IMR-90 (cell line): ENCODE measurements at regions not wholly inside any gene's neighbourhood (a gene's known extent, or its start where the extent isn't known, plus 50 kb on each side); places are given as distances from the start of the nearest gene placed in this dataset.

Source experiments
- ATAC-seq: fragments of 200-7000 bp; cut with Tn5 transposase; 2 replicates; pipeline ENCODE4 v1.9.1; 2020; ENCODE audit warnings: low read depth, mild to moderate bottlenecking, moderate library complexity
- BruUV-seq: library from RNA; stranded (reverse); fragments of 400-500 nt; replicated peaks from 2 replicates; lab custom pipeline; 2021; lab: Mats Ljungman, UMichigan
- CTCF ChIA-PET: fragments of 300-600 bp; formaldehyde crosslinking; extraction: SDS; loops from one replicate; lab custom pipeline; 2021; ENCODE audit warnings: antibody characterized with exemption; lab: Yijun Ruan, JAX
- POLR2A ChIA-PET: fragments of 300-600 bp; sonication (Branson Sonifier 250); formaldehyde crosslinking; loops from one replicate; lab custom pipeline; 2022; ENCODE audit warnings: antibody characterized with exemption; ENCODE audit not compliant: unreplicated experiment; lab: Charles Lee
- DNase-seq: peaks from one replicate; pipeline ENCODE4 v3.0.0; 2013
- H2AFZ ChIP-seq: replicated peaks from 2 replicates; pipeline ENCODE3; 2013; ENCODE audit warnings: low read length, mild to moderate bottlenecking; ENCODE audit not compliant: poor library complexity
- H2AK5ac ChIP-seq: 2 replicates; pipeline ENCODE4 v1.6.1; 2013; ENCODE audit warnings: low read depth, low read length, inconsistent platforms
- H2AK9ac ChIP-seq: replicated peaks from 2 replicates; pipeline ENCODE3; 2013; ENCODE audit warnings: mild to moderate bottlenecking, low read depth, low read length, moderate library complexity; ENCODE audit not compliant: poor library complexity
- H2BK120ac ChIP-seq: 2 replicates; pipeline ENCODE4 v1.6.1; 2013; ENCODE audit warnings: low read depth, low read length, inconsistent platforms
- H2BK15ac ChIP-seq: 3 replicates; pipeline ENCODE4 v1.6.1; 2013; ENCODE audit warnings: low read depth, low read length, inconsistent platforms
- H2BK20ac ChIP-seq: 2 replicates; pipeline ENCODE4 v1.6.1; 2013; ENCODE audit warnings: low read depth, mild to moderate bottlenecking, inconsistent platforms, low read length, moderate library complexity
- H2BK5ac ChIP-seq: 2 replicates; pipeline ENCODE4 v1.6.1; 2013; ENCODE audit warnings: mild to moderate bottlenecking, low read depth, low read length, inconsistent platforms; ENCODE audit not compliant: poor library complexity, severe bottlenecking
- H3K14ac ChIP-seq: replicated peaks from 2 replicates; pipeline ENCODE4 v1.6.1; 2013; ENCODE audit warnings: low read depth, low read length, inconsistent platforms
- H3K18ac ChIP-seq: 2 replicates; pipeline ENCODE4 v1.6.1; 2013; ENCODE audit warnings: low read depth, low read length, control low read depth
- H3K23ac ChIP-seq: 2 replicates; pipeline ENCODE4 v1.6.1; 2013; ENCODE audit warnings: low read depth, low read length, inconsistent platforms
- H3K27ac ChIP-seq: 2 replicates; pipeline ENCODE4 v1.5.1; 2013; ENCODE audit warnings: mild to moderate bottlenecking, control low read depth, low read length; ENCODE audit not compliant: insufficient read depth
- H3K27me3 ChIP-seq: 2 replicates; pipeline ENCODE4 v1.6.1; 2013; ENCODE audit warnings: low read length; ENCODE audit not compliant: control insufficient read depth, insufficient read depth
- H3K36me3 ChIP-seq: 2 replicates; pipeline ENCODE4 v1.6.1; 2013; ENCODE audit warnings: low read length, mixed read lengths; ENCODE audit not compliant: control insufficient read depth, insufficient read depth
- H3K4ac ChIP-seq: 2 replicates; pipeline ENCODE4 v1.6.1; 2013; ENCODE audit warnings: low read depth, low read length, inconsistent platforms
- H3K4me1 ChIP-seq: 2 replicates; pipeline ENCODE4 v1.6.1; 2013; ENCODE audit warnings: low read length, mixed read lengths; ENCODE audit not compliant: control insufficient read depth, insufficient read depth
- H3K4me2 ChIP-seq: 2 replicates; pipeline ENCODE4 v1.6.1; 2013; ENCODE audit warnings: low read depth, mild to moderate bottlenecking, control low read depth, low read length, moderate library complexity
- H3K4me3 ChIP-seq: 2 replicates; pipeline ENCODE4 v1.5.1; 2013; ENCODE audit warnings: low read depth, mild to moderate bottlenecking, control low read depth, low read length, moderate library complexity; ENCODE audit not compliant: insufficient read depth
- H3K56ac ChIP-seq: 2 replicates; pipeline ENCODE4 v1.6.1; 2013; ENCODE audit warnings: low read length, inconsistent platforms; ENCODE audit not compliant: insufficient read depth; ENCODE audit errors: extremely low read depth
- H3K79me1 ChIP-seq, 2 experiments: 2 replicates each; pipeline ENCODE4 v1.6.1; 2013; ENCODE audit warnings: low read length in 2 of 2, inconsistent platforms in 1 of 2, low read depth in 1 of 2
- H3K9ac ChIP-seq: 2 replicates; pipeline ENCODE4 v1.6.1; 2013; ENCODE audit warnings: low read depth, low read length, control low read depth
- H3K9me1 ChIP-seq: 2 replicates; pipeline ENCODE4 v1.6.1; 2013; ENCODE audit warnings: low read length, inconsistent platforms; ENCODE audit not compliant: insufficient read depth
- H3K9me3 ChIP-seq: 2 replicates; pipeline ENCODE4 v1.6.1; 2013; ENCODE audit warnings: low read length; ENCODE audit not compliant: control insufficient read depth, insufficient read depth
- H4K20me1 ChIP-seq: 2 replicates; pipeline ENCODE4 v1.6.1; 2013; ENCODE audit warnings: low read length, inconsistent platforms; ENCODE audit not compliant: insufficient read depth
- H4K5ac ChIP-seq: 2 replicates; pipeline ENCODE4 v1.6.1; 2013; ENCODE audit warnings: mild to moderate bottlenecking, low read depth, low read length, control low read depth
- H4K8ac ChIP-seq, 2 experiments: 2 replicates each; pipeline ENCODE4 v1.6.1; 2013; ENCODE audit warnings: low read depth in 2 of 2, low read length in 2 of 2, control low read depth in 1 of 2, inconsistent platforms in 1 of 2
- H4K91ac ChIP-seq: 2 replicates; pipeline ENCODE4 v1.6.1; 2013; ENCODE audit warnings: low read depth, low read length, inconsistent platforms; ENCODE audit not compliant: insufficient read depth
- BHLHE40 ChIP-seq: fragments of 150-350 bp; IDR thresholded peaks from 2 replicates; pipeline ENCODE4 v1.6.1; 2016; ENCODE audit warnings: mild to moderate bottlenecking, low read depth, low read length
- CEBPB ChIP-seq: IDR thresholded peaks from 2 replicates; pipeline ENCODE4 v1.6.1; 2012; ENCODE audit warnings: low read depth, low read length, improper control_type of control experiment
- CHD1 ChIP-seq: IDR thresholded peaks from 2 replicates; pipeline ENCODE4 v1.6.1; 2012; ENCODE audit warnings: low read depth, low read length, improper control_type of control experiment
- CTCF ChIP-seq: conservative IDR thresholded peaks from 2 replicates; pipeline ENCODE4 v1.5.1; 2012; ENCODE audit warnings: mild to moderate bottlenecking, low read depth, low read length, improper control_type of control experiment
- ELK1 ChIP-seq: fragments of 150-350 bp; IDR thresholded peaks from 2 replicates; pipeline ENCODE4 v1.6.1; 2016; ENCODE audit warnings: low read depth, mild to moderate bottlenecking, low read length, moderate library complexity, borderline replicate concordance
- FOS ChIP-seq: fragments of 150-350 bp; IDR thresholded peaks from 2 replicates; pipeline ENCODE4 v1.6.1; 2016; ENCODE audit warnings: low read depth, low read length
- MAFK ChIP-seq: IDR thresholded peaks from 2 replicates; pipeline ENCODE4 v1.6.1; 2012; ENCODE audit warnings: low read depth, low read length, improper control_type of control experiment
- MAZ ChIP-seq: IDR thresholded peaks from 2 replicates; pipeline ENCODE4 v1.6.1; 2012; ENCODE audit warnings: low read depth, mild to moderate bottlenecking, low read length, improper control_type of control experiment, moderate library complexity, borderline replicate concordance
- NFE2L2 ChIP-seq: fragments of 150-350 bp; IDR thresholded peaks from 2 replicates; pipeline ENCODE4 v1.6.1; 2016; ENCODE audit warnings: low read depth, mild to moderate bottlenecking, low read length
- POLR2A ChIP-seq: IDR thresholded peaks from 2 replicates; pipeline ENCODE4 v1.6.1; 2012; ENCODE audit warnings: mild to moderate bottlenecking, low read depth, low read length
- RAD21 ChIP-seq: IDR thresholded peaks from 2 replicates; pipeline ENCODE4 v1.6.1; 2012; ENCODE audit warnings: low read length, improper control_type of control experiment
- RCOR1 ChIP-seq: IDR thresholded peaks from 2 replicates; pipeline ENCODE4 v1.6.1; 2012; ENCODE audit warnings: mild to moderate bottlenecking, low read length, improper control_type of control experiment; ENCODE audit not compliant: insufficient replicate concordance
- SMC3 ChIP-seq: fragments of 150-350 bp; IDR thresholded peaks from 2 replicates; pipeline ENCODE4 v1.6.1; 2016; ENCODE audit warnings: low read depth, mild to moderate bottlenecking, antibody characterized with exemption, low read length, moderate library complexity
- USF2 ChIP-seq: fragments of 150-350 bp; IDR thresholded peaks from 2 replicates; pipeline ENCODE4 v1.6.1; 2017; ENCODE audit warnings: mild to moderate bottlenecking, antibody characterized with exemption, low read length, low read depth
- WGBS, 2 experiments: methylation state at CpG; one replicate each; pipeline versions ENCODE4 v1.1.5 to v1.1.7; 2013; ENCODE audit warnings: missing lambda C conversion rate in 2 of 2; ENCODE audit not compliant: insufficient read length in 1 of 2; ENCODE audit errors: extremely low coverage in 2 of 2; 5-methylcytosine and 5-hydroxymethylcytosine counted together
- dilution Hi-C: fragments of 300-500 bp; cut with HindIII; formaldehyde crosslinking; loops from one replicate; pipeline ENCODE4 v1.14.3; 2018; ENCODE audit warnings: low sequenced_read_pairs; ENCODE audit not compliant: unreplicated experiment
- in situ Hi-C: fragments of 300-500 bp; cut with MboI; formaldehyde crosslinking; loops from 3 replicates; pipeline ENCODE4 v1.14.3; 2019; ENCODE audit warnings: low sequenced_read_pairs, inconsistent platforms, mixed read lengths
- intact Hi-C: fragments of 100-400 bp; cut with micrococcal nuclease; formaldehyde crosslinking; loops from 2 replicates; pipeline ENCODE4 v1.10.0; 2022

DNA sequence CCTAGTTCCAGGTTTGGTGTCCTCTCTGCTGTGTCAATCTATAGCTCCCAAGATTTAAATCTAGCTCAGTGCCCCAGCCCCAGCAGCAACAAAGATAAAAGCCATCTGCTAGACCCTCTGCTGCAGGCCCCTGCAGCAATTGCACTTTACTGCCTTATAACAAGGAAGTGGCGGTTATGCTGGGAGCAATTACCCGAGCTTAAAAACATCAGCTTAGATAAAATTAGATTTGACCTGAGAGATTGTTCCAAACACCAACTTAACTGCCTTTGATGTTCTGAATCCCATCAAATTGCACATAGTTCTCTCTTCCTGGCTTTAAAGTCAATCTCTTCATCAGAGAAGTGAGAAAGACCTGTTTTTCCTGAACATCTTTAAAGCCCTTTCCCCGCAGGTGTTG, 62.4 kb upstream of the SHISA6 start:
- Histone ChIP-seq H3K9ac (no peak overlapping the region), H3K9me1 (no peaks in the 10 kb centered on the region), H3K56ac (no peak overlapping the region), H3K4me3 (no peak overlapping the region), H4K5ac (no peak overlapping the region), H3K4ac (no peak overlapping the region), H3K27ac (no peak overlapping the region), H3K9me3 (peaks cover 23% of the 10 kb centered on the region), H3K18ac (no peak overlapping the region), H3K14ac (no peak overlapping the region), H2AK9ac (no peak overlapping the region), H3K36me3 (no peaks in the 10 kb centered on the region), H4K20me1 (no peaks in the 10 kb centered on the region), H4K8ac (no peak overlapping the region), H3K4me1 (no peaks in the 10 kb centered on the region), H2BK20ac (no peak overlapping the region), H3K23ac (no peak overlapping the region), H3K79me1 (no peaks in the 10 kb centered on the region), H3K27me3 (no peaks in the 10 kb centered on the region), H2AK5ac (no peak overlapping the region), H3K4me2 (no peak overlapping the region), H2BK15ac (no peak overlapping the region), H4K91ac (no peak overlapping the region), H2BK120ac (no peak overlapping the region), H2AFZ (no peak overlapping the region), H2BK5ac (no peak overlapping the region)
- TF ChIP-seq NFE2L2 (no peak), FOS (no peak), CEBPB (no peak), POLR2A (no peak), USF2 (no peak), MAFK (no peak), MAZ (no peak), SMC3 (no peak), RAD21 (no peak), BHLHE40 (no peak), RCOR1 (no peak), CHD1 (no peak), CTCF (no peak), ELK1 (no peak)
- ATAC-seq (no peak), DNase-seq (no peak)
- no CpG with 5 or more reads among the region's 3 CpGs for WGBS, 2 experiments
- in situ Hi-C loops (no loop called here), dilution Hi-C loops (no loop called here), intact Hi-C loops (no loop called here)
- CTCF ChIA-PET, result no interaction called here
- BruUV-seq, result no TSS peak
- POLR2A ChIA-PET, result no interaction called here
